Activated CD4-positive, alpha-beta T cell treated with anti-CD3 and anti-CD28 coated beads, Interleukin-2, amount 10 ng/mL, durations not matched to agents 24 days and 14 days (primary cell): ENCODE measurements at regions not wholly inside any gene's neighbourhood (a gene's known extent, or its start where the extent isn't known, plus 50 kb on each side); places are given as distances from the start of the nearest gene placed in this dataset.

Experiments
- DNase-seq: peaks from one replicate; pipeline ENCODE4 v3.0.0; 2022
- H3K27ac Mint-ChIP-seq: one replicate; pipeline ENCODE4 v1.8.0; 2022; ENCODE audit warnings: mild to moderate bottlenecking, mixed read lengths
- H3K27me3 Mint-ChIP-seq: one replicate; pipeline ENCODE4 v1.8.0; 2022; ENCODE audit warnings: mixed read lengths
- H3K36me3 Mint-ChIP-seq: one replicate; pipeline ENCODE4 v1.8.0; 2022; ENCODE audit warnings: low read depth, mild to moderate bottlenecking, mixed read lengths
- H3K4me1 Mint-ChIP-seq: one replicate; pipeline ENCODE4 v1.8.0; 2021; ENCODE audit warnings: mixed read lengths
- H3K4me3 Mint-ChIP-seq: one replicate; pipeline ENCODE4 v1.8.0; 2022; ENCODE audit warnings: mild to moderate bottlenecking, moderate library complexity, mixed read lengths
- H3K9me3 Mint-ChIP-seq: one replicate; pipeline ENCODE4 v1.8.0; 2021; ENCODE audit warnings: mixed read lengths
- intact Hi-C: fragments of 100-400 bp; cut with micrococcal nuclease; formaldehyde crosslinking; loops from one replicate; pipeline ENCODE4 v1.15.1; 2023

- DNase-seq: no peak
- Mint-ChIP-seq H3K4me3 (no peak overlapping the region), H3K27me3 (no peaks in the 10 kb centered on the region), H3K9me3 (no peaks in the 10 kb centered on the region), H3K27ac (no peak overlapping the region), H3K4me1 (no peaks in the 10 kb centered on the region), H3K36me3 (no peaks in the 10 kb centered on the region)
- intact Hi-C loops: no loop called here
These were observed 1048.5 kb downstream of the NTRK3 start for GRCh38 chr15:87207990-87208580.

GRCh38 chr15:87207251-87207650 is 1049.3 kb downstream of the NTRK3 start:
- Mint-ChIP-seq H3K4me3 (no peak overlapping the region), H3K4me1 (no peaks in the 10 kb centered on the region), H3K27ac (no peak overlapping the region), H3K9me3 (no peaks in the 10 kb centered on the region), H3K36me3 (no peaks in the 10 kb centered on the region), H3K27me3 (no peaks in the 10 kb centered on the region)
- intact Hi-C loops: no loop called here
- no peak for DNase-seq

GRCh38 chr15:87201986-87202385 is 1054.6 kb downstream of the NTRK3 start:
- no peaks in the 10 kb centered on the region for H3K27me3 Mint-ChIP-seq
- no peaks in the 10 kb centered on the region for H3K9me3 Mint-ChIP-seq
- no peak for DNase-seq
- no peaks in the 10 kb centered on the region for H3K36me3 Mint-ChIP-seq
- intact Hi-C loops: no loop called here
- no peaks in the 10 kb centered on the region for H3K4me1 Mint-ChIP-seq
- no peak overlapping the region for H3K27ac Mint-ChIP-seq
- H3K4me3 Mint-ChIP-seq: no peak overlapping the region

- no peak for DNase-seq
- intact Hi-C loops: no loop called here
- Mint-ChIP-seq H3K4me3 (no peak overlapping the region), H3K9me3 (no peaks in the 10 kb centered on the region), H3K36me3 (no peaks in the 10 kb centered on the region), H3K27me3 (no peaks in the 10 kb centered on the region), H3K27ac (no peak overlapping the region), H3K4me1 (no peaks in the 10 kb centered on the region)
These were observed 1056.4 kb downstream of the NTRK3 start for GRCh38 chr15:87200149-87200548.

- no peaks in the 10 kb centered on the region for H3K9me3 Mint-ChIP-seq
- intact Hi-C loops: no loop called here
- H3K27me3 Mint-ChIP-seq: no peaks in the 10 kb centered on the region
- H3K4me1 Mint-ChIP-seq: no peaks in the 10 kb centered on the region
- no peak overlapping the region for H3K27ac Mint-ChIP-seq
- DNase-seq: no peak
- H3K36me3 Mint-ChIP-seq: no peaks in the 10 kb centered on the region
- no peak overlapping the region for H3K4me3 Mint-ChIP-seq
These were observed 1058.6 kb downstream of the NTRK3 start for GRCh38 chr15:87197981-87198380.

GRCh38 chr15:87196498-87196897 is 1060.0 kb downstream of the NTRK3 start:
- H3K27me3 Mint-ChIP-seq: no peaks in the 10 kb centered on the region
- H3K36me3 Mint-ChIP-seq: no peaks in the 10 kb centered on the region
- H3K4me1 Mint-ChIP-seq: no peaks in the 10 kb centered on the region
- no peak for DNase-seq
- intact Hi-C loops: no loop called here
- H3K9me3 Mint-ChIP-seq: no peaks in the 10 kb centered on the region
- no peak overlapping the region for H3K27ac Mint-ChIP-seq
- H3K4me3 Mint-ChIP-seq: no peak overlapping the region

- intact Hi-C loops: no loop called here
- Mint-ChIP-seq H3K9me3 (no peaks in the 10 kb centered on the region), H3K4me1 (no peaks in the 10 kb centered on the region), H3K27ac (no peak overlapping the region), H3K36me3 (no peaks in the 10 kb centered on the region), H3K27me3 (no peaks in the 10 kb centered on the region), H3K4me3 (no peak overlapping the region)
- no peak for DNase-seq
These were observed 1063.1 kb downstream of the NTRK3 start for GRCh38 chr15:87193481-87193880.

- Mint-ChIP-seq H3K4me1 (no peaks in the 10 kb centered on the region), H3K36me3 (no peaks in the 10 kb centered on the region), H3K9me3 (peaks cover 4% of the 10 kb centered on the region), H3K27me3 (no peaks in the 10 kb centered on the region), H3K27ac (no peak overlapping the region), H3K4me3 (no peak overlapping the region)
- intact Hi-C loops: no loop called here
- DNase-seq: no peak
These were observed 1088.0 kb downstream of the AGBL1 start for GRCh38 chr15:87167706-87168105.

- intact Hi-C loops: no loop called here
- no peaks in the 10 kb centered on the region for H3K27me3 Mint-ChIP-seq
These were observed 1087.4 kb downstream of the AGBL1 start for GRCh38 chr15:87167055-87167454.

GRCh38 chr15:87155771-87156170 is 1076.1 kb downstream of the AGBL1 start:
- intact Hi-C loops: no loop called here
- Mint-ChIP-seq H3K36me3 (no peaks in the 10 kb centered on the region), H3K9me3 (no peaks in the 10 kb centered on the region), H3K4me3 (no peak overlapping the region), H3K4me1 (no peaks in the 10 kb centered on the region), H3K27me3 (no peaks in the 10 kb centered on the region), H3K27ac (no peak overlapping the region)
- DNase-seq: no peak

More at GRCh38 chr15:87167055-87167454, 1087.4 kb downstream of the AGBL1 start:
- Mint-ChIP-seq H3K27ac (no peak overlapping the region), H3K4me1 (no peaks in the 10 kb centered on the region), H3K4me3 (no peak overlapping the region), H3K9me3 (peaks cover 4% of the 10 kb centered on the region), H3K36me3 (no peaks in the 10 kb centered on the region)
- no peak for DNase-seq

GRCh38 chr15:87154761-87155160 is 1075.1 kb downstream of the AGBL1 start:
- H3K27me3 Mint-ChIP-seq: no peaks in the 10 kb centered on the region
- intact Hi-C loops: no loop called here
- no peaks in the 10 kb centered on the region for H3K9me3 Mint-ChIP-seq
- H3K4me1 Mint-ChIP-seq: no peaks in the 10 kb centered on the region
- no peak overlapping the region for H3K4me3 Mint-ChIP-seq
- H3K36me3 Mint-ChIP-seq: no peaks in the 10 kb centered on the region
- no peak for DNase-seq
- no peak overlapping the region for H3K27ac Mint-ChIP-seq

GRCh38 chr15:87151202-87151748 is 1071.6 kb downstream of the AGBL1 start:
- H3K27me3 Mint-ChIP-seq: no peaks in the 10 kb centered on the region

GRCh38 chr15:87145696-87146095 is 1066.0 kb downstream of the AGBL1 start:
- H3K36me3 Mint-ChIP-seq: no peaks in the 10 kb centered on the region
- intact Hi-C loops: no loop called here
- H3K4me1 Mint-ChIP-seq: no peaks in the 10 kb centered on the region
- no peak overlapping the region for H3K27ac Mint-ChIP-seq
- no peak for DNase-seq
- H3K9me3 Mint-ChIP-seq: peaks cover 3% of the 10 kb centered on the region
- no peak overlapping the region for H3K4me3 Mint-ChIP-seq
- no peaks in the 10 kb centered on the region for H3K27me3 Mint-ChIP-seq

More at GRCh38 chr15:87151202-87151748, 1071.6 kb downstream of the AGBL1 start:
- no peak overlapping the region for H3K27ac Mint-ChIP-seq
- H3K4me3 Mint-ChIP-seq: no peak overlapping the region
- no peaks in the 10 kb centered on the region for H3K36me3 Mint-ChIP-seq
- H3K9me3 Mint-ChIP-seq: no peaks in the 10 kb centered on the region
- DNase-seq: no peak
- H3K4me1 Mint-ChIP-seq: no peaks in the 10 kb centered on the region
- intact Hi-C loops: no loop called here

GRCh38 chr15:87144775-87145174 is 1065.1 kb downstream of the AGBL1 start:
- Mint-ChIP-seq H3K4me3 (no peak overlapping the region), H3K9me3 (peaks cover 3% of the 10 kb centered on the region), H3K36me3 (no peaks in the 10 kb centered on the region), H3K27me3 (no peaks in the 10 kb centered on the region), H3K27ac (no peak overlapping the region), H3K4me1 (no peaks in the 10 kb centered on the region)
- intact Hi-C loops: no loop called here
- no peak for DNase-seq

- intact Hi-C loops: no loop called here
- H3K4me1 Mint-ChIP-seq: no peaks in the 10 kb centered on the region
- no peak overlapping the region for H3K27ac Mint-ChIP-seq
- peaks cover 3% of the 10 kb centered on the region for H3K9me3 Mint-ChIP-seq
- H3K36me3 Mint-ChIP-seq: no peaks in the 10 kb centered on the region
- H3K4me3 Mint-ChIP-seq: no peak overlapping the region
- H3K27me3 Mint-ChIP-seq: no peaks in the 10 kb centered on the region
- no peak for DNase-seq
These were observed 1062.4 kb downstream of the AGBL1 start for GRCh38 chr15:87142096-87142495.
